Peyer's patch (tissue), 4 donors: ENCODE measurements at regions not wholly inside any gene's neighbourhood (a gene's known extent, or its start where the extent isn't known, plus 50 kb on each side); places are given as distances from the start of the nearest gene placed in this dataset.

Experiments
- CTCF ChIP-seq, 6 experiments: fragments of 450-650 bp in 4 of 6; fragments of 200-600 bp in 2 of 6; sonication (generic) in 1 of 6; IDR thresholded peaks; one replicate each; pipeline ENCODE4 v1.5.1; 2017 to 2019; ENCODE audit warnings: antibody characterized with exemption in 6 of 6, mild to moderate bottlenecking in 3 of 6, moderate library complexity in 1 of 6
- POLR2A ChIP-seq, 2 donors: fragments of 450-650 bp; IDR thresholded peaks; one replicate each; pipeline ENCODE4 v1.5.1; 2017; ENCODE audit warnings: antibody characterized with exemption in 2 of 2, mild to moderate bottlenecking in 2 of 2, moderate library complexity in 2 of 2

GRCh38 chr12:30126944-30127343 is 343.2 kb upstream of the TMTC1 start:
- TF ChIP-seq CTCF (IDR thresholded peaks at IDR 0.05) (no peak), POLR2A (IDR thresholded peaks at IDR 0.05) (no peak)
